HG03103 (cell line): ENCODE measurements at regions not wholly inside any gene's neighbourhood (a gene's known extent, or its start where the extent isn't known, plus 50 kb on each side); places are given as distances from the start of the nearest gene placed in this dataset.

Source experiments
- ATAC-seq: cut with Tn5 transposase; IDR thresholded peaks from one replicate; pipeline ENCODE4 v1.9.1; 2021; ENCODE audit warnings: low read depth; ENCODE audit not compliant: unreplicated experiment

GRCh38 chr1:228963795-228964177, 228.5 kb downstream of the RHOU start:
- ATAC-seq: no peak

DNA sequence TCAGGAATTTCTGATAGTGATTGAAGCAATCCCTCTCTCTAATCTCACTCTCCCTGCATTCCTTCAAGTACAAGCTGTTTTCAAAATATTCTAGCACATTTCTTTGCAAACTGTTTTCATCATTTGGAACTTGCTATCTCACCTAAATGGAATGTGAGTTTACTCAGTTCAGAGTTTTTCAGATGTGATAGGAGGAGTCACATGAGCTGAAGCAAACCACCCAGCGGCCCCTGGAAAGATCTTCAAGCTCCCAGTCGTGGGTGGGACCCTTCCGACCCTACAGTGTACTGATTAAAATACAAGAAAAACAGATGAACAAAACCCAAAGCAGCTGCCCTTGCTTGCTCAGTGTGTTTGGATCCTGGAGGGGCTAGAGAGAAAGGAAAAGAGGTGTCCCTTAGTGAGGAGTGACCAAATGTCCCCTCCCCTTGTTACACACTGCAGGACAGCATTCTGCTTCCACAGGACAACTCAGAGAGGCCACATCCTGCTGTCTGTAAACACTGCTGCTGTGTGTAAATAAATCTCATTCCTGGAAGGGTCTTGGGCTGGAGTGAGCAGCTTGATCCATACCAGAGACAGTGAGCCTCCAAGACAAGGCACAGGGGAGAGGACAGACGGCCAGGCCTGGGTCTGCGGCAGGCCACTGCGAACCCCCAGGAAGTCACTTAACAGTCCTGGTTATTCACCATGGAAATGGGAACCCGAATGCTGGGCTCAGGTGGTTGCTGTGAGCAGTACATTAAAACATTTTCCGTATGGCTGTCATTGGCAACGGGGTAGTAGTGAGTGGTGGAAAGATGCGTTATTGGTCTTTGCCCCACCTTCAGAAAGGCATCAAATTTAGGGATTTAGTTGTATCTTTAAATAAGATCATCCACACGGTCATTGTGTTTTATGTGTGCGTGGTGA, 229.2 kb downstream of the RHOU start:
- no peak for ATAC-seq

DNA sequence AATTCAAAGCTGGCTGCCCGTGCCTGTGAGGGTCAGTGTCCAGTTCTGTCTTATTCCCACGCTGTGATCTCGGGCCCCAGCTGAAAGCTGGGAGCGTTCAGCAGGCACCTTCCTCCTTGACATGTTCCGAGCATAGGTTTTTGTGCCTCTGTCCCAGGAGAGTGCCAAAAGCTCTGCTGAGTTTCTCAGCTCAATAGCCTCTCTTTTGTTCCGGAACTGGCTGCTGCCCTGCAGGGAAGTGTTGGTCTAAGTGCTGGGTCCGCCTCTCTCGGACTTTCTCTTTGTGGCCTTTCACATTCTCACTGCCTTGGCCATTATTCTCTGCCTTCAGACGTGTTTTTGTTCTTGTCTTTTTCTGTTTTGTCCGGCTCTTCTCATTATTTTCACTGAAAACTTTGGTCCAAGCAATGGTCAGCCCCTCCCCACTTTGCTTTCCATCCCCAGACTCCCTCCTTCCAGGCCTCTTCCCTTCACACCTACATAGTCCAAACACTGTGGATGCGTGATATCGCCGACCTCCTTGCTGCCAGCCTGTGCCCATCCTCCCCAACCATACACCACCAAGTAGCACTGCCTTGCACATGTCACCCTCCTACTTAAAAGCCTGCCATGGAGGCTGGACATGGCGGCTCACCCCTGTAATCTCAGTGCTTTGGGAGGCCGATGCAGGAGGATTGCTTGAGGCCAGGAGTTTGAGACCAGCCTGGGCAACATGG, 233.8 kb downstream of the RHOU start:
- no peak for ATAC-seq

DNA sequence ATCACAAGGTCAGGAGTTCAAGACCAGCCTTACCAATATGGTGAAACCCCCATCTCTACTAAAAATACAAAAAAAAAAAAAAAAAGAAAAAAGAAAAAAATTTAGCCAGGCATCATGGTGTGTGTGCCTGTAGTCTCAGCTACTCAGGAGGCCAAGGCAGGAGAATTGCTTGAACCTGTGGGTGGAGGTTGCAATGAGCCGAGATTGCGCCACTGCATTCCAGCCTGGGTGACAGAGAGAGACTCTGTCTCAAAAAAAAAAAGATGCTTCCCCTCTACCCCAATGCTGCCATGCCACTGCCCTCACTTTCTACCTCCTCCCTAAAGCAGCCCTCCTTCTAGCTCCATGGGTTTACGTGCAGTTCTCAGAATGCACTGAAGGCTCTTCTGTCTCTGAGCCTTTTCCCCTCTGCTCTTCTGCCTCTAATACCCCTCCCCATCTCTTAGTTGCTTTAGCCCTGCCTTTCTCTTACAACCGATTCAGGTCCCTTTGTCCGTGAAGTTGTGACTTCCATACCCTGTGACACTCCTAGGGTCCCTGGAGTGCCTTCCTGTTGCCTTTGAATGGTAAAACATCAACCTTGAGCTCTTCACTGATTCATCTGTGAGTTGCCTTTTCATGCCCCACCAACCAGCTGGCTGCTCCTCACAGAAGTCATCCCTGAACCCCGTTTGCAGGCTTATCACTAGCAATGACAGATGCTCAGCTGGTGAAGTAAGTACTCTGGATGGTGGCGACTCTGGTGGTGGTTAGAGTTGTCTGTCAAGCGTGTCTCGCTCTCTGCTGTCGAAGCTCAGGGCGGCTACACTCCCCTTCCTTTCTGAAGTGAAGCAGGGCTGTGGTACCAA, 234.9 kb downstream of the RHOU start:
- no peak for ATAC-seq

DNA sequence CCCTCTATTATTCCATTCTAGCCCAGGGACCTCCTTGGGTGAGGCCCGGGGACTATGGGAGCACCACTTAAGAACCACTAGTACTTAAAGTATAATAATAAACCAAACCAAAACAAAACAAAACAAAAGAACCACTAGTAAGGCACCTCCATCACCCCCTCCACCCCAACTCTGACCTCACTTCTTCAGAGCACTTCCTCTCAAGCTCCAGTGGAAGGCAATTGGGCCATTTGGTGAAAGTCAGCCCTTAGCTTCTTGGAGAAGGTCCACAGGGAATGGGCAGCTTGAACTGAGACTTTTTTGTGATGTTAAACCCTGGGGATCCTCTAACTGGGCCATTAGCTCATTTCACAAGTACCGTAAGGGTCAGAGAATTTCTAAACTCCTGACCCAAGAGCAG, 237.3 kb downstream of the RHOU start:
- no peak for ATAC-seq

- ATAC-seq: no peak
Measured at GRCh38 chr1:228974273-228974672, 239.0 kb downstream of the RHOU start.

GRCh38 chr1:228975238-228975907, 240.1 kb downstream of the RHOU start:
- no peak for ATAC-seq

GRCh38 chr1:228976316-228976715, 241.0 kb downstream of the RHOU start:
- no peak for ATAC-seq

DNA sequence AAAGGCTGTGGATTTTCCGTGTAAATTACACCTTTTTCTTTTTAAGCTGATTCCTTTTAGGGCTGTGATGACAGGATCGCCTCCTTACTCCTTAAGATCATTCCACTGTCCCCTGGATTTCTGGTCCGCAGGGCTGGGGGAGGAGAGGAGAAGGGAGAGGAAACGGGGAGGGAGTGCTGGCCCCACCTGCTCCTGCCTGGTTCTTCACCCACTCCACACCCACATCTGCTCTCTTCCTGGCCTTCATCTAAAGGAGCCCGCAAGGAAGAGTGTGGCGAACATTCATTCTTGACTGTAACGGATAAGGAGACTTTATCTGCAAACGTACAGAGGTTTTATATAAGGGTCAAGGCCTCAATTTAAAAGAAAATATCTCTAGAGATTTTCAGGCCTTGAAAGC, 242.0 kb downstream of the RHOU start:
- no peak for ATAC-seq

DNA sequence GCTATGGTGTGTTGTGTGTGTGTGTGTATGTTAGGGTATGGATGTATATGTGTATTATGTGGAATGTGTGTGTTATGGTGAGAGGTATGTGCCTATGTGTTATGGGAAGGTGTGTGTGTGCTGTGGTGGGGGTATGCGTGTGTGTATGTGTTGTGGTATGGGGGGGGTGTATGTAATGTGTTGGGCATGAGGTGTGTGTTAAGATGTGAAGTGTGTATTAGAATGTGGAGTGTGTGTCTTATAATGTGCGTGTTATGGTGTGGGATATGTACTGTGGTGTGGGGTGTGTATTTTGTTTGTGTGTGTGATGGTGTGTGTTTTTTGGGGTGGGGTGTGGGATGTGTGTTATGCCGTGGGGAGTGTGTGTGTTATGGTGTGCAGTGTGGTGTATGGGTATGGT, 242.5 kb downstream of the RHOU start:
- ATAC-seq: no peak

GRCh38 chr1:228978484-228979324, 243.4 kb downstream of the RHOU start:
- ATAC-seq: no peak

DNA sequence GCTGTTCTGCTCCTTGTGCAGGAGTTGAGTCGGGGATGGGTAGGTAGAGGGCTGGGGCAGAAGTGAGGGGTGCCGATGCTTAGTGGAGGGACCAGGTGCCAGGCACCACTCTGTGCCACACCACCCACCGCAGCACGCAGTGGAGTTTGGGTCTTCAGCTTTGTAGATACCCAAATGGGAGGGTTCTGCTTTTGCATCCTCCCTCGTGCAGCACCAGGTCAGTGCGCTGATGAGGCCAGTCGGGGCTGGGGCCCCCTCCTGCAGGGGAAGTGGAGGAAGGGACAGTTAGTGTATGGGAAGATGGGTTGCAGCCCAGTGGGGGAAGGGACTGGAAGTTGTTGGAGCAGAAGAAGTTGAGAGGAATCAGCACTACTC, 244.0 kb downstream of the RHOU start:
- ATAC-seq: no peak

GRCh38 chr1:228979774-228980173, 244.5 kb downstream of the RHOU start:
- no peak for ATAC-seq

GRCh38 chr1:228980232-228980937, 245.1 kb downstream of the RHOU start:
- no peak for ATAC-seq

- no peak for ATAC-seq
Measured at GRCh38 chr1:228982637-228983036, 247.4 kb downstream of the RHOU start.

DNA sequence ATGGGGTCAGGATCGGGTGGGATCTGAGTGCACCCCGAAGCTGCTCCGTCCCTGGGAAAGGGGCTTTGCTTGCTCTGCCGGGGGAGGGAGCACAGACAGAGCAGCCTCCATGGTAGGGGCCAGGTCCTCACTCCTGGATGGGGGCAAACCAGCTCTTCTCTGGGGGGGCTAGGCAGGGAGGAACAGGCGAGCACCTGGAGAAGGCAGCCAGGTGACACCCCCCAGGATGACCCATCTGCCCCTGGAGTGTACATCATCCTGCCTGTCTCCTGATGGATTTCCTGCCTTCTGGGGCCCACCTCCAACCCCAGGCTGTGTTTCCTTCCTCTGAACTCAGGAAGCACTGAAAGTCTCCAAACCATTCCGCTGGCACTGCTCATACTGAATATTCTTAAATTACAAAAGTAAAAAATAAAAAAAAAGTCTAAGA, 248.0 kb downstream of the RHOU start:
- no peak for ATAC-seq

GRCh38 chr1:228983661-228984060, 248.4 kb downstream of the RHOU start:
- no peak for ATAC-seq

GRCh38 chr1:228984107-228984506, 248.8 kb downstream of the RHOU start:
- no peak for ATAC-seq
